HepG2 (cell line): ENCODE measurements at regions not wholly inside any gene's neighbourhood (a gene's known extent, or its start where the extent isn't known, plus 50 kb on each side); places are given as distances from the start of the nearest gene placed in this dataset.

Experiments used
- ELF1 ChIP-seq: sonication (generic); formaldehyde crosslinking; IDR thresholded peaks from 2 replicates; pipeline ENCODE4 v1.4.0; 2020; ENCODE audit warnings: missing genetic modification reagents
- KLF16 ChIP-seq, 2 experiments: sonication (generic) in 1 of 2; formaldehyde crosslinking in 1 of 2; IDR thresholded peaks; 2 replicates each; pipeline versions ENCODE4 v1.6.1 to v1.8.0; 2016 to 2023; ENCODE audit warnings: missing genetic modification reagents in 2 of 2, missing compliant biosample characterization in 1 of 2
- RFX5 ChIP-seq: IDR thresholded peaks from 2 replicates; pipeline ENCODE4 v1.6.1; 2011; ENCODE audit warnings: low read depth, low read length, improper control_type of control experiment
- TAF1 ChIP-seq: sonication (generic); formaldehyde crosslinking; IDR thresholded peaks from 2 replicates; pipeline ENCODE4 v1.4.0; 2020; ENCODE audit warnings: missing genetic modification reagents
- TP53 ChIP-seq: sonication (generic); formaldehyde crosslinking; conservative IDR thresholded peaks from 2 replicates; pipeline ENCODE4 v1.4.0; 2020; ENCODE audit warnings: missing genetic modification reagents
- ZNF280D ChIP-seq: sonication (generic); formaldehyde crosslinking; IDR thresholded peaks from 2 replicates; pipeline ENCODE4 v1.5.1; 2020; ENCODE audit warnings: mild to moderate bottlenecking, missing genetic modification reagents
- ZNF496 ChIP-seq: sonication (generic); formaldehyde crosslinking; IDR thresholded peaks from 2 replicates; pipeline ENCODE4 v1.8.1; 2023; ENCODE audit warnings: mild to moderate bottlenecking, moderate library complexity, missing genetic modification reagents; ENCODE audit not compliant: insufficient replicate concordance
- ZNF83 ChIP-seq: sonication (generic); formaldehyde crosslinking; IDR thresholded peaks from 2 replicates; pipeline ENCODE4 v1.4.0; 2020; ENCODE audit warnings: missing genetic modification reagents, mild to moderate bottlenecking, borderline replicate concordance
- ZSCAN29 ChIP-seq: sonication (generic); formaldehyde crosslinking; conservative IDR thresholded peaks from 2 replicates; pipeline ENCODE4 v1.4.0; 2020; ENCODE audit warnings: mild to moderate bottlenecking, missing genetic modification reagents

GRCh38 chr13:80217614-80218456, 123.1 kb downstream of the SPRY2 start:
- TF ChIP-seq TAF1 (CRISPR knock-in tag), result no peak
- no peak for TF ChIP-seq ZSCAN29
- TF ChIP-seq ELF1, result no peak
- no peak for TF ChIP-seq KLF16 (CRISPR knock-in tag; IDR thresholded peaks at IDR 0.05)
- no peak for TF ChIP-seq ZNF83 (CRISPR knock-in tag)
- TF ChIP-seq RFX5, result no peak
- no peak for TF ChIP-seq ZNF280D
- no peak for TF ChIP-seq TP53
- TF ChIP-seq ZNF496 (CRISPR knock-in tag), result no peak
